ENCODE measurements at regions not wholly inside any gene's neighbourhood (a gene's known extent, or its start where the extent isn't known, plus 50 kb on each side); places are given as distances from the start of the nearest gene placed in this dataset.

GRCh38 chr13:30021611-30022010 is 171.2 kb upstream of the UBL3 start:
- TF ChIP-seq POLR2A (IDR thresholded peaks at IDR 0.05) (no peak), CTCF (IDR thresholded peaks at IDR 0.05) (no peak), POLR2AphosphoS5 (IDR thresholded peaks at IDR 0.05; ENCODE audit: insufficient read depth in 1 of 2, low read depth in 1 of 2) (no peak)
